ENCODE measurements at regions not wholly inside any gene's neighbourhood (a gene's known extent, or its start where the extent isn't known, plus 50 kb on each side); places are given as distances from the start of the nearest gene placed in this dataset.
"Not testable (repeated sequence)": the region's sequence is repeated elsewhere in the genome, so short reads cannot be mapped to it uniquely, and the experiment has no call there.

DNA sequence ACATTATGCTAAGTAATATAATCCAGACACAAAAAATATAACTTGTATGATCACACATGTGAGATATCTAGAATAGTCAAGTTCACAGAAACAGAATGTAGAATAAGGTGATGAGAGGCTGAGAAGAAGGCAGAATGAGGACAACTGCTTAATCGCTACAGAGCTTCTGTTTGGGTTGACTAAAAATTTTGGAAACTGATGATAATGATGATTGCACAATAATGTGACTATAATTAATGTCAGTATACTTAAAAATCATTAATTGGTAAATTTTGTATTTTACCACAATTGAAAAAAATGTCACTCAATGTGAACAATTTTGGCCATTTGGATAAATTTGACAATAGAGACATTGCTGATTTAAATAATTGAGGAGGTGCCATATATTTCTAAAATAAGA lies 1374.4 kb upstream of the CDH8 start:
- DNase-seq (ENCODE audit: low read depth, low spot score) = no peak

DNA sequence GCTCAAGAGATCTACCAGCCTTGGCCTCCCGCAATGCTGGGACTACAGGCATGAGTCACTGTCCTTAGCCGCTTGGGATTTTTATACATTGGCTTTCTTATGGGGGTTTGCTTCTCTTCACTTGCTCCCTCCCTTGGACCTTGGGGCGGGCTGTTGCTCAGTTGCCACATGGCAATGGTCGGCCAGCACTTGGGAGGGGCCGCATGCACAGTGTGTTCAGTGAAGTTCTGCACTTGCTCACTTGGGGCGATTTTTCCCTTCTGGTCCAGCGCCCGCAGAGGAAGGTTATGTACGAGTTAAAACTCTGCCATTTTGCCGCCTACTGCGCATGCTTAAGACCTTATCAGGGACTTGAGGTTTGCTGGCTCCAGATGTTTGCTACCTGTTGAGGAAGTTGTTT lies 1367.6 kb upstream of the CDH8 start:
- DNase-seq (ENCODE audit: low read depth, low spot score) = no peak

DNA sequence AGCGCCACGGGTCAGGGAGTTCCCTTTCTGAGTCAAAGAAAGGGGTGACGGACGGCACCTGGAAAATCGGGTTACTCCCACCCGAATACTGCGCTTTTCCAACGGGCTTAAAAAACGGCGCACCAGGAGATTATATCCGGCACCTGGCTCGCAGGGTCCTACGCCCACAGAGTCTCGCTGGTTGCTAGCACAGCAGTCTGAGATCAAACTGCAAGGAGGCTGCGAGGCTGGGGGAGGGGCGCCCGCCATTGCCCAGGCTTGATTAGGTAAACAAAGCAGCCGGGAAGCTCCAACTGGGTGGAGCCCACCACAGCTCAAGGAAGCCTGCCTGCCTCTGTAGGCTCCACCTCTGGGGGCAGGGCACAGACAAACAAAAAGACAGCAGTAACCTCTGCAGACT lies 1352.0 kb upstream of the CDH8 start:
- DNase-seq (ENCODE audit: low read depth, low spot score) = not testable (repeated sequence)

DNA sequence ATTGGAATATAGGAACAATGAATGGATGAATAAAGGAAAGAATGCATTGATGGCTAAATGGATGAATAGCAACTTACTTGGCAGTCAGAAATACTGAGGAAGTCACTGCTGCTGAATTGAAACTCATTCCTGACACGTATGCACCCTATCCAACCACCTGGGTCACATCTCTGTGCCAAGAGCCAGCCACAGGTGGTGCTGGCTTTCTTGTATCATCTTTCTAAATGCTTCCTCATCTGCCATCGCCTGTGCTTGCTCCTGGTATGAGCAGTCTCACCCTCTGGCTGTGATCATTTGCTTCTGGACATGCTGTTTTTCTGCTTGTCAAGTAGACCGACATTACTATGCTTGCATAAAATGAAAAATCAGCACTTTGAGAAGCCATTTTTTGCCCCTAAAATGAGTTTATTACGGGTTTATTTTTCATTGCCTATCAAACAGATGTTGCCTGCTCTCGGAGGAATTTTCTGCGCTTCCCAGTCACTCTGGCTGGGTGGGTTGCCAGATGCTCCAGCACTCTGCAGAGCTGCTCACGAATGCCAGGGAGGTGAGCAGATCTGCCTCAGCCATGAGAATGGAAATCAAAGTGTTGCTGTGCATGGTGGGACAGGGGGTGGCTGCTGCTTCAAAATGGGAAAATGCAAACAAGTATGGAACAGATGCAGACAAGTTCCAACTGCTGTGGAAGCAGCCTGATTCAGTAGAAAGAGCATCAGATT lies 1349.6 kb upstream of the CDH8 start:
- DNase-seq (ENCODE audit: low read depth, low spot score) = no peak

DNA sequence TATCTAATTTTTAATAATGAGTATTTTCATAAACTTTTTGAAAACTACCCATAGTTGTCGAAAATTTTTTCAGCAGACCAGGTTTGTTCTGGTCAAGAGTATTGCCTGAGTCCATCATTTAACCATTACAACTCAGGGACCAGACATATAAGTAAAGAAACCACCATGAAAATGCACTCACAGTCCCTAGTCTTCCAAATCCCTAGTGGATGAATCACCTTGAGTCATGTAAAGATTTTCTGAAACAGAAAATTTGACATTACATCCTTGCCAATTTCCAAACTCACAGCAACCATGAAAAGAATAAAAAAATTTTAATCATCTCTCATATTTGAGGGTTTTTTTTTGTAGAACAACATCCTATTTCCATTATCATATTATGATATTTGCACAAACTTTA lies 1337.5 kb upstream of the CDH8 start:
- DNase-seq (ENCODE audit: low read depth, low spot score) = no peak

DNA sequence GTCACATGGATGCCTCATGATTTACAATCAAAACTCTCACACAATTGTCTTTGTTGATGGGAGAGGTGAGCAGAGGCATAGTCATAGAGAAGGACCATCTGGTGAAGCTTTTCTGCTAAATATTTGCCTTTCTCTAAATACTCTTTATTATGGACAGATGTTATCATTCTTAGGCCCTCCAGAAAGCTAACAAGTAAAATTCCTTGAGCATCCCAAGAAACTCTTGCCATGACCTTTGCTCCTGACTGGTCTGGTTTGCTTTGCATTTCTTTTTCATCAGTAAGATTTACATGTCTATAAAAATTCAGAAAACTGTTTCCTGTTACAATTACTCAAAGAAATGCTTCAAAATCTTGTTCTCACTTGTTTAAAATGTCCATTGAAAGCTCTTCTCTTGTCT lies 1336.6 kb upstream of the CDH8 start:
- no peak for DNase-seq (ENCODE audit: low read depth, low spot score)

DNA sequence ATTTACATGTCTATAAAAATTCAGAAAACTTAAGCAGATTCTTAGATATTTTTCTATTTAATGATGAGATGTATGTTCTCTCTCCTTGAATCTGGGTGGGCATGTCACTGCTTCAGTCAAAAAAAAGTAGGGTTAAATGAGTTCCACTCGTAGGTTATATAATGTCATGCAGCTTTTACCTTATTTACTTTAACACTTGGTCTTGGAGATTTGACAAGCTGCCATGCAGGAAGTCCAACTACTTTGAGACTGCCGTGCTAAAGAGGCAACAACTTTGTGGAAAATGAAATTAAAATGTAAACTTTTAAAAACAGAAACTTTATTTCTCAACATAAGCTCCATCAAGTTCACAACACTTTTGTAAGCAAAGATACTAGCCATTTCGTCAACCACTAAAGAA lies 1336.0 kb upstream of the CDH8 start:
- DNase-seq (ENCODE audit: low read depth, low spot score) = no peak

DNA sequence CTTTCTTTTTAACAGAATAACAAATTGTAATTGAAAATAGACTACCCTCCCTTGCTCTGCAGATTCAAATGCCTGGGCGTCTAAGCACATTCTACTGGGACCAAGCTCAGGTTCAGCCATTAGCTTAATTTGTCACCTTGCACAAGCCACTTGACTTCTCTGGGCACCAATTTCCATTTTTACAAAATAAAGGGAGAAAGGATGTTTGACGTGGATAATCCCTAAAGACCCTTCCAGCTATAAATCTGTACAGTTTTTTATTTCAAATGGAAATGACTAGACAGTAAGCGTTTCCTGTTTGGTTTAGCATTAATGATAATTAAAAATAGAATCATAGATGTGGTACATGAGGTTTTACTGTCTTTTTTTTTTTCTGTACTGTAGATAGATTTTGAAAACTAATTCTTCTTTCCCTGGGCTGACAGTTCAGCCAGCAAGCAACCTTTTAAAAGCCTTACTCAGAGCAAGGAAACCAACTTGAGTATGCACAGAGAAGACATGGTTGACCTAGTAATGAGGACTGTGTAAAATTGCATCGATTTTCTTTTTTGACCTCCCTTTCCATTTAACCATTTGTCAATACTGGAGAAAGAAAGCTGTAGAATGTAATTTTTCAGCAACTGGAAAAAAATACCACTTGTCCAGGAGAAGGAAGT lies 1329.5 kb upstream of the CDH8 start:
- no peak for DNase-seq (ENCODE audit: low read depth, low spot score)

DNA sequence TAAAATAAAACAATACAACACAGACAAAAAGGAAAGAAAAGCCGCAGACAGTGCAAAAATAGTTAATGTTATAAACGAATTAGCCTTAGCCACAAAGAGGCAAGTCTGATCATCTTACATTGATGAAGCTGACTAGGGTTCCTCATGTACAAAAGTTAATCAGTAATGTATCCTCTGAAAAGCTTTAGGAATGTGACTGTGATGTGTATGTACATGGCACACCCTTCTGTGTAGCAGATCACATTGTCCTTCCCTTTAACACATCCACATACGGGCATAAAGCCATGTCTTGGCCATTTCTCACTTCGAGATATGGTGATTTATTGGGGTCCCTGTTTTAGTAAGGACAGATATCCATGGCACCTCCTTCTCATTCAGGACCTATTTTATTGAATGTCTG lies 1327.5 kb upstream of the CDH8 start:
- no peak for DNase-seq (ENCODE audit: low read depth, low spot score)

DNA sequence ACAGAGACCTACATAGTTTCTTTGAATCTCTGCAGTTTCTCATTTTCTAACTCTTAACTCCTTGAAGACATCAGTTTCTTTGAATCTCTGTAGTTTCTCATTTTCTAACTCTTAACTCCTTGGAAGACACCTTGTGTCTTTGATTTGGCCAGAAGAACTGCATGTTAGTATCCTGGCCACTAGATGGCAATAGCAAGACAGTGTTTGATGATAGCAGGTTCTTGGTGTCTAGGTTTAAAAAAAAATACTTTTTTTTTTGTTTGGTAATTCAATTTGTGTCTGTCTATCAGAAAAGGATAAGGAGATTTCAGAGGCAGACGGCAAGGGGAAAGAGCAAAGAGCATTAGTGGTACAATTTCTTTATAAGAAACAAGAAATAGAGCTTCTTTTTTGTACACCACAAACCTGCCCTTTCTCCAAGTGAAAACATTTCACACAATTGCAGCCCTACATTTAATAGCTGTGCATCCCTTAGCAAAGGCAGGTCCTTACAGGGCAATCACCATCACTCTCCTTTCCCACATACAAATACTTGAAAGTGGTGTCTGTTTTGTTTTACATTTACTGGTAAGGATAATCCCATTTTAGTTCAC lies 1324.9 kb upstream of the CDH8 start:
- peak; percentile 11 for DNase-seq (ENCODE audit: low read depth, low spot score)

DNA sequence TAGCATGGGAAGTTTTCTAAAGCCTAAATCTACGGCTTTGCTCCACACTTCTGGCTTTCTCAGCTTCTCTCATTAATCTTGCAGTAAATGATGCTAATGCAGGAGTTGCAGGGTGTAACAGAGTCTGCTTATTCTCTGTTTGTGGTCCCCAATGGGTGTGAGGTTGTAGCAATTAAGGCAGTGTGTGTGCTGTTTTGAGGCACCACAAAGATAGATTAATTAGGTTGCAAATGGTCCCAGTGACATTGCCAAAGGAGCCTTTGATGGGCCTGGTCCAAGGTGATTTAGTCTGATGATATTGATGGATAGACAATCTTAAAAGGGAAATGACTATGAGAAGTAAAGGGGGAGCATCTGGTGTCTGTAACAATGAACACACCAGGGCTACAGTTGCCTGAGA lies 1313.7 kb upstream of the CDH8 start:
- DNase-seq (ENCODE audit: low read depth, low spot score) = no peak

DNA sequence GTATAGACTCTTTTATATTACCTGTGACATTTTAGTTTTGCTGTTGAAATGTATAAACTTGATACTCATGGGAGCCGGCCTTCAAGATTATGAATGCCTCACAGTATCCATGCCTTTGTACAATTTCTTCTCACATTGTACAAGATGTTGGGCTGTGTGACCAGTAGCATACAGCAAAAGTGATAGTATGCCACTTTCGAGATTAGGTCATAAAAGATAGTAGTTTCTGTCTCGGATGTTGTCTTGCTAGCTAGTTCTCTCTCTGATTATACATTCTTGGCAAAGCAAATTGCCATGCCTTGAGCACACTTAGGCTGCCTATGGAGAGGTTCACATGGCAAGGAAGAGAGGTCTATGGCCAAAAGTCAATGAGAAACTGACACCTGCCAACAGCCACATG lies 1309.8 kb upstream of the CDH8 start:
- DNase-seq (ENCODE audit: low read depth, low spot score) = no peak

DNA sequence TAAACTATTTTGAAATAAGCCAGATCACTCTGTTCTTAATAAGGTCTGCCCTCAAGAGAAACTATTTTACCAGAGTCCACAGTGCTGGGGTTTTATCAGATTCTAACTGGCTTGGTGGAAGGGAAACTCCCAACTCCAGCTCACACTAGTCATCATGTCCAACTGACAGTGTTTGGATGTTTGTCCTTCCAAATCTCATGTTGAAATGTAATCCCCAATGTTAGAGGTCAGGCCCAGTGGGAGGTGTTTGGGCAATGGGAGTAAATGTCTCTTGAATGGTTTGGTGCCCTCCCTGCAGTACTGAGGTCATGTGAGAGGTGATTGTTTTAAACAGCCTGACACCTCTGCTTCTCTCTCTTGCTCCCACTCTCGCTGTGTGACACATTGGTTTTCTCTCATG lies 1301.0 kb upstream of the CDH8 start:
- DNase-seq (ENCODE audit: low read depth, low spot score) = no peak

DNA sequence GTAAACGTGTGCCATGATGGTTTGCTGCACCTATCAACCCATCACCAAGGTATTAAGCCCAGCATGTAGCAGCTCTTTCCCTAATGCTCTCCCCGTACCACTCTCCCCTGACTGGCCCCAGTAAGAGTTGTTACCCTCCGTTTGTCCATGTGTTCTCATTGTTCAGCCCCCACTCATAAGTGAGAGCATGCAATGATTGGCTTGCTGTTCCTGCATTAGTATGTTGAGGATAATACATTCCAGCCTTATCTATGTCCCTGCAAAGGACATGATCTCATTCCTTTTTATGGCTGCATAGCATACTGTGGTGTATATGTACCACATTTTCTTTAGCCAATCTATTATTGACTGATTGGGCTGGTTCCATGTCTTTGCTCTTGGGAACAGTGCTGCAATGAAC lies 1294.9 kb upstream of the CDH8 start:
- DNase-seq (ENCODE audit: low read depth, low spot score) = no peak

DNA sequence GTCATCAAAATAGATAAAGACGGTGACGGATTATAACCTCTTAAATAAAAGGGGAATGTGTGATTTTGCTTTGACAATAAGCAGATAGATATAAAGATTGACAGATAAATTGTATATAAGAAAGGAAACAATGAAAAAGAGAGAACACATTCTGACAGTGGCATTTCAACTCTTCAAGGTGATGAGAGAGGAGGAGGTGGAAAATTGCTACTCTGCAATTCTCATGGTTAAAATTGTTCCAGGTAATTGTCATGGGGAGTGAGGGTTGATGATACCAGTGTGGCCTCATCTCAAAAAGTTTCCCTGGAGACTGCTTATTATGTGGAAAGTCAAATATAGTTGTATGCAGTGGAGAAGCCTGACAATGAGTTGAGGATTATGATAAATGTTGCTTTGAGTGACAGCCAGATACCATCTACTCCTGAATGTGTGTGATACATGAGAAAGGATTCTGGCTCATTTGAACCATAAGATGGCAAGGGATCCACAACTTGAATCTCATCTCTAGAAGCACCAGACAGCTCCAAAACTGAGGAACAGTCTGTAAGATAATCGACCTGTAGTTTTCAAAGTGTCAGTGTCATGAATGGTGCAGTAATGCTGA lies 1290.6 kb upstream of the CDH8 start:
- DNase-seq (ENCODE audit: low read depth, low spot score) = no peak

DNA sequence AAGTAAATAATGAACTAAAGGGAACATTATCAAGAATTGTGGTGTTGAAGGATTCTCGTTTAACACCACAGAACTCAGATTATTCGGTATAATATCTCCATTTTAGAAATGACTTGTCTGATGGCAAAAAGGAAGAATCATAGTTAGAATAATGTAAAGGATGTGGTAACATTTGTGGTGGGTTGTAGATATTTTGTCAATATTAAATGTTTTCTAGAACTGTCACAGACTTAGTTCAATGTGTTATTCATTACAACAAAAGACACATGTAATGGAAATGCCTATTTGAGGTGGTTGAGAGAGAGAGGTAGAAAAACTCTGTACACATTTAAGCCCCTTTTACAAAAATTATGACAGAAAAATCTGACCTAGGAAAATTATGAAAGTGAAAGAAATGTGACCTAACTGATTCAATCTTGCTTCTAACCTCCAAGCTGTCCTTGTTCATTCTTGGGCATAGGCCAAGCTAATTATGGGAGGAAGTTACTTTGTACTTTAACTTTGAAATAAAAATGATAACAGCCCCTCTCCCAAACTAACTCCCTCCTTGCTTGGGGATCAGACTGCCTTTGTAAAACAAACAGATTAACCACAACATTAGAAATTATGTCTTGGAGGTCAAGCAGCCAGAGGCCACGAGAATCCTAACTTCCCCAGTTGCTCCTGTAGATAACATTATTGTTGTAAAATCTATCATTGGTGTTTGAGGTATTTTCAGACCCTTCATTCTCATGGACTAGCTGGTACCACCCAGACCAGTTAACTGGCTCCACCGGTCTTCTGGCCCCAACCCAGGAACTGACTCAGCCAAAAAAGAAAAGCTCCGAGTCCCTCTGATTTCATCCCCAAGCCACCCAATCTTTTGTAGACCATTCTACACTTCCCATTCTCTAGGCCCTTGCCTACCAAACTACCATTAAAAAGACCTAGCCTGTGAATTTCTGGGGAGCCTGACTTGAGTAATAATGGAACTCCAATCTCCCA lies 1287.8 kb upstream of the CDH8 start:
- DNase-seq (ENCODE audit: low read depth, low spot score) = no peak

DNA sequence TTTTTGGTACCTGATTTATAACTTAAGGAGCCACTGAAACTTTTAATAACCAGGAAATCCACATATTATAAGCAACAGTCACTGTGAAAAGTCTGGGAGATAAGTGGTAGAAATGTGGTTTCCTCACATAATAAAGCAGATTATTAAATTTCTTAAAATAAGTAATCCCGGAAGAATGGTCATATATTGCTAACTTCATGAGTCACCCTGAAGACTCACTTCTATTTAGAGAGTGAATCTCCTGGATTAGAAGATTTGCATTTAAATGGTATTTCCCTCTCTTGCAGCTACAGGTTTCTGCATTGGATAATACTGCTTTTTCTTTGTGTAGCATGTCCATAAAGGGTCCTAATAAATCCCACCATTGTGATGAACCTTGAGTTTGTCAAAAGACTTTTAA lies 1286.8 kb upstream of the CDH8 start:
- DNase-seq (ENCODE audit: low read depth, low spot score) = no peak

DNA sequence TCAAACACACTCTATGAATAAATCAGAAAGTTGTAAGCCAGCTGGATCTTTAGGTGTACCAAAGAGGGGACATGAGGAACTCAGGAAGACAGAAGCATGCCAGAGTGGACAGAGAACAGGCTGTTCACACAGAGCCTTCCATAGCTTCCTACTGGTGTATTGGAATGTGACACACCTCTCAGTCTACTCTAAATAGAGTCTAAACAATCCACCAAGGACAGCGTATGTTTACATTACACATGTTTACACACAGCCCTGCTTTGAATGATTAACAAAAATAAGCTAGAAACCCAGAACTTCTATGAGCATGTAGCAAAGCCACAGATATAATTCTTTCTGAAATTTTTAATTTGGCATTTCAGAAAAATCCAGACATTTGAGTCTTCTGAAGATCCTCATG lies 1279.0 kb upstream of the CDH8 start:
- DNase-seq (ENCODE audit: low read depth, low spot score) = no peak

DNA sequence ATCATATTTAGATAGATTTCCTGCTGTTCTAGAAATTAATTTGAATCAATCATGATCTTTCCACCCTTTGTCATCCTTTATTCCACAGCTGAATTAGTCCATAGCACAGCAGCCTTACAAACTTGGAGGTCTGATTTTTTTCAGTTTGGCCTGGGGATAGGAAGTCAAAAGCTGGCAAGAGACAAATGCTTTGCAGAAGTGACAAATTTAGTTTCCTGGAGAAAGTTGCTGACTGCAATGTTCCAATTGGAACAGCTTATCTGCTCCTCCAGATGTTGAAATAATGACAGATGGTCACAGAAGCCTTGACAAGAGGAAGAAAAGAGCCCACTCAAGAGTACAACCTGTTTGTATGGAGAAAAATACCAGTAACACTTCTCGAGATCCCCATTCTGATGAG lies 1276.1 kb upstream of the CDH8 start:
- DNase-seq (ENCODE audit: low read depth, low spot score) = no peak

DNA sequence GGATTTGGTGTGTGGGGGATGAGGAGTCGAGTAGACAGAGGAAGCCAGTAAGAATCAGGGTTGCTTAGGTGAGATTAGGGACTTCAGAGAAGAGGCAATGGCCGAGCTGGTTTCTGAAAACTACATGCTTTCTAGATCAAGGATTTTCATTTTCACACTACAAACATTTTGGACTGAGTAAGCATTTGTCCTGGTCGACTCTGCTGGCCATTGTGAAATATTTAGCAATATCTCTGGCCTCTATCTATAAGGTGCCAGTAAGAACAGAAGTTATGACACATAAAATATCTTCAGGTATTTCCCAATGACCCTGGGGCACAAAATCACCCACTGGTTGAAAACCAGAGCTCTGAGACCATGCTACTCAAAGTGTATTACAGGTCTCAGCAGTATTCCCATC lies 1275.1 kb upstream of the CDH8 start:
- no peak for DNase-seq (ENCODE audit: low read depth, low spot score)

DNA sequence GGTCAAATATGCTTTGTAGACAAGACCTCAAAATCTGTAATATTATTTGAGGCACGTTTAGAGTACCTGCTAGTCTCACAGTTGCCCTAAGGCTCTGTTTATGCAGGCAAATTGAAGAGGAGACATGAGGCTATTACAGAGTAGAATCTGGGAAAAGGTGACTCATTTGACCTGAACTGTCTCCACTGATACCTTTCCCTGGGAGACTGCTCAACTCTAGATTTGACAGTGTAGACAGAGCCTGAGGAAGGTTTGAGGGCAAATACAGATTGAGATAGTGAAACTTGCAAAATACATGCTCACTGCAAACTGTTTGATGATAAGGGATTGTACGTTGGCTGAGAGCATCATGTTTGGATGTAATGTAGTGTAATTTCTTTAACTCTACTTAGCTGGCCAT lies 1266.6 kb upstream of the CDH8 start:
- DNase-seq (ENCODE audit: low read depth, low spot score) = no peak

DNA sequence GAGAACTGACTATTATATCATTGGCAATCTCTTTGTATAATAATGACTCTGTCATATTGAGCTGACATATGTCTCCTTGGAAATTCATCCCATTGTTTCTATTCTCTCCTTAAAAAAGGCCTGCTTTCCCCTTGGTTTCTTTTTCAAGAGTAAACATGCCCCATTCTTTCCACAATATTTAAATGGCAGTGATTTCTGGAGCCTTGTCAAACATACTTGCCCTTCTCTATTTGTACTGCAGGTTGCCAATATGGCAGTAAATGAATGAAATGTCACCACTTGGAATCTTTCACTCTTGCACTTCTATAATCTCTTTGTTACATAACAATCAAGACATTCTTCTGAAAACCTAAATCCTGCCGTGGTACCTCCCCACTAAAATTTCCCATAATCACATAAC lies 1265.1 kb upstream of the CDH8 start:
- no peak for DNase-seq (ENCODE audit: low read depth, low spot score)
